ENCODE measurements at regions not wholly inside any gene's neighbourhood (a gene's known extent, or its start where the extent isn't known, plus 50 kb on each side); places are given as distances from the start of the nearest gene placed in this dataset.

DNA sequence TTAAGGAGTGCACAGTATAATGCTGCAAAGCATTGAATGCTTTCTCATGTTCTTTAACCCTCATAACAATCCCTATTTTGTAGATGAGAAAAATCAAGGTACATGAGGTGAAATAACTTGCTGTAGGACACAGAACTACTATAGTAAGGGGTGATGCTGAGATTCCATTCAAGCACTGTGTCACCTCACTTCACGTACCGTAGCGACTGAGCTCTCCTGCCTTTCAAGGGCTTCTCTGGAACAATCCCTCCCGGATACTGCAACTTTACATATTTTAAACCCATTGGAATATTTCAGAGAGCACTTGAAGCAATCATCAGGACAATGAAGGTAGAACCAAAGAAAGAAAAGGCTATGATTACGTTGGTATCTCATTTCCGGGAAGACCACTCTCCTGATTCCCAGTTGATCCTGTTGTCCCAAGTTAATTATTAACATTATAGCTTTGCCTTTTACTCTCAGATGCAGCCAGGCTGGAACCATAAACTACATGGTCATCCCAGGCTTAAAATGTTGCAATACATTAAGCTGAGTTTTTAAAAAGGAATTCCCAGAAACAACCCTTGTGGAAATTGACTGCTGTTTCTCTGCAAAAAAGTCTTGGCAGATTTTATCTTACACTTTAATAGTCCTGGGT is 252.2 kb upstream of the IGF1R start:
- TF ChIP-seq NFE2L1 (CRISPR knock-in tag; IDR thresholded peaks at IDR 0.05) (no peak), ZNF263 (CRISPR knock-in tag; IDR thresholded peaks at IDR 0.05; ENCODE audit: low read depth) (no peak), ELF4 (CRISPR knock-in tag; IDR thresholded peaks at IDR 0.05; ENCODE audit: low read depth) (no peak)
- ATAC-seq (no peak), DNase-seq (ENCODE audit: low spot score) (no peak)
- Mint-ChIP-seq H3K27me3 (ENCODE audit: low read depth) (peaks cover 4% of the 10 kb centered on the region), H3K4me1 (peaks cover 42% of the 10 kb centered on the region), H3K9me3 (peaks cover 10% of the 10 kb centered on the region), H3K27ac (no peak overlapping the region; the same call in 1 of the 2 replicates), H3K36me3 (no peaks in the 10 kb centered on the region; the same call in 1 of the 2 replicates), H3K4me3 (no peak overlapping the region)
- CTCF ChIA-PET = interaction anchor here (1.5 kb wide), 1 partner anchor 26 kb away, joined by 3 read pairs; no protein-coding TSS in a partner anchor
- POLR2A ChIA-PET = no interaction called here

DNA sequence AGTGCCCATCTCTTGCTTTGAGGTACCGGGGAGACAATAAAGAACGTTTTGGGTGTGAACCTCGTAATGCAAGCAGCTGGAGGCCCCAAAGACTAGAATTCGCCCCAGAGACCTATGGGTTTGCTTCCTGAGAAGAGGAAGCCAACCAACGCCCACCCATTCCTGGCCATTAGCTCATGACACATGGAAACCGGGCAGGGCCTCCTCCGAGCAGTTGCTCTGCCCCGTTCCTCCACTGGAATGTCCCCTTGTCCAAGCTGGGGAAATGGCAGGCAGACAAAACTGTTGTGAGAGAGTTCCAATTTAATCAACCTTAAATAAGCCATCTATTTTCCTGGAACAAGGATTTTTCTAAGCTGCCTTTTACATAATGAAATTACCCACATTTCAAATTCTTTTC is 250.9 kb upstream of the IGF1R start:
- ATAC-seq (no peak), DNase-seq (ENCODE audit: low spot score) (no peak)
- TF ChIP-seq GABPB1 (CRISPR knock-in tag; IDR thresholded peaks at IDR 0.05) = no peak
- no peak for TF ChIP-seq ZNF232 (CRISPR knock-in tag; IDR thresholded peaks at IDR 0.05)
- no peak for TF ChIP-seq ESRRA (CRISPR knock-in tag; IDR thresholded peaks at IDR 0.05; ENCODE audit: borderline replicate concordance)
- TF ChIP-seq, protein P1, sequence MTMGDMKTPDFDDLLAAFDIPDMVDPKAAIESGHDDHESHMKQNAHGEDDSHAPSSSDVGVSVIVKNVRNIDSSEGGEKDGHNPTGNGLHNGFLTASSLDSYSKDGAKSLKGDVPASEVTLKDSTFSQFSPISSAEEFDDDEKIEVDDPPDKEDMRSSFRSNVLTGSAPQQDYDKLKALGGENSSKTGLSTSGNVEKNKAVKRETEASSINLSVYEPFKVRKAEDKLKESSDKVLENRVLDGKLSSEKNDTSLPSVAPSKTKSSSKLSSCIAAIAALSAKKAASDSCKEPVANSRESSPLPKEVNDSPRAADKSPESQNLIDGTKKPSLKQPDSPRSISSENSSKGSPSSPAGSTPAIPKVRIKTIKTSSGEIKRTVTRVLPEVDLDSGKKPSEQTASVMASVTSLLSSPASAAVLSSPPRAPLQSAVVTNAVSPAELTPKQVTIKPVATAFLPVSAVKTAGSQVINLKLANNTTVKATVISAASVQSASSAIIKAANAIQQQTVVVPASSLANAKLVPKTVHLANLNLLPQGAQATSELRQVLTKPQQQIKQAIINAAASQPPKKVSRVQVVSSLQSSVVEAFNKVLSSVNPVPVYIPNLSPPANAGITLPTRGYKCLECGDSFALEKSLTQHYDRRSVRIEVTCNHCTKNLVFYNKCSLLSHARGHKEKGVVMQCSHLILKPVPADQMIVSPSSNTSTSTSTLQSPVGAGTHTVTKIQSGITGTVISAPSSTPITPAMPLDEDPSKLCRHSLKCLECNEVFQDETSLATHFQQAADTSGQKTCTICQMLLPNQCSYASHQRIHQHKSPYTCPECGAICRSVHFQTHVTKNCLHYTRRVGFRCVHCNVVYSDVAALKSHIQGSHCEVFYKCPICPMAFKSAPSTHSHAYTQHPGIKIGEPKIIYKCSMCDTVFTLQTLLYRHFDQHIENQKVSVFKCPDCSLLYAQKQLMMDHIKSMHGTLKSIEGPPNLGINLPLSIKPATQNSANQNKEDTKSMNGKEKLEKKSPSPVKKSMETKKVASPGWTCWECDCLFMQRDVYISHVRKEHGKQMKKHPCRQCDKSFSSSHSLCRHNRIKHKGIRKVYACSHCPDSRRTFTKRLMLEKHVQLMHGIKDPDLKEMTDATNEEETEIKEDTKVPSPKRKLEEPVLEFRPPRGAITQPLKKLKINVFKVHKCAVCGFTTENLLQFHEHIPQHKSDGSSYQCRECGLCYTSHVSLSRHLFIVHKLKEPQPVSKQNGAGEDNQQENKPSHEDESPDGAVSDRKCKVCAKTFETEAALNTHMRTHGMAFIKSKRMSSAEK (CRISPR knock-in tag; IDR thresholded peaks at IDR 0.05; ENCODE audit: borderline replicate concordance) = no peak
- TF ChIP-seq, protein P2, sequence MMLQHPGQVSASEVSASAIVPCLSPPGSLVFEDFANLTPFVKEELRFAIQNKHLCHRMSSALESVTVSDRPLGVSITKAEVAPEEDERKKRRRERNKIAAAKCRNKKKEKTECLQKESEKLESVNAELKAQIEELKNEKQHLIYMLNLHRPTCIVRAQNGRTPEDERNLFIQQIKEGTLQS (CRISPR knock-in tag; conservative IDR thresholded peaks at IDR 0.05) = no peak
- no peak for TF ChIP-seq CBFB (CRISPR knock-in tag; IDR thresholded peaks at IDR 0.05; ENCODE audit: low read depth)
- TF ChIP-seq NFATC4 (CRISPR knock-in tag; IDR thresholded peaks at IDR 0.05) = no peak
- no peak for TF ChIP-seq IRF2 (CRISPR knock-in tag; IDR thresholded peaks at IDR 0.05; ENCODE audit: borderline replicate concordance, low read depth)
- no peak for TF ChIP-seq MYBL2 (CRISPR knock-in tag; IDR thresholded peaks at IDR 0.05)
- TF ChIP-seq, protein P3, sequence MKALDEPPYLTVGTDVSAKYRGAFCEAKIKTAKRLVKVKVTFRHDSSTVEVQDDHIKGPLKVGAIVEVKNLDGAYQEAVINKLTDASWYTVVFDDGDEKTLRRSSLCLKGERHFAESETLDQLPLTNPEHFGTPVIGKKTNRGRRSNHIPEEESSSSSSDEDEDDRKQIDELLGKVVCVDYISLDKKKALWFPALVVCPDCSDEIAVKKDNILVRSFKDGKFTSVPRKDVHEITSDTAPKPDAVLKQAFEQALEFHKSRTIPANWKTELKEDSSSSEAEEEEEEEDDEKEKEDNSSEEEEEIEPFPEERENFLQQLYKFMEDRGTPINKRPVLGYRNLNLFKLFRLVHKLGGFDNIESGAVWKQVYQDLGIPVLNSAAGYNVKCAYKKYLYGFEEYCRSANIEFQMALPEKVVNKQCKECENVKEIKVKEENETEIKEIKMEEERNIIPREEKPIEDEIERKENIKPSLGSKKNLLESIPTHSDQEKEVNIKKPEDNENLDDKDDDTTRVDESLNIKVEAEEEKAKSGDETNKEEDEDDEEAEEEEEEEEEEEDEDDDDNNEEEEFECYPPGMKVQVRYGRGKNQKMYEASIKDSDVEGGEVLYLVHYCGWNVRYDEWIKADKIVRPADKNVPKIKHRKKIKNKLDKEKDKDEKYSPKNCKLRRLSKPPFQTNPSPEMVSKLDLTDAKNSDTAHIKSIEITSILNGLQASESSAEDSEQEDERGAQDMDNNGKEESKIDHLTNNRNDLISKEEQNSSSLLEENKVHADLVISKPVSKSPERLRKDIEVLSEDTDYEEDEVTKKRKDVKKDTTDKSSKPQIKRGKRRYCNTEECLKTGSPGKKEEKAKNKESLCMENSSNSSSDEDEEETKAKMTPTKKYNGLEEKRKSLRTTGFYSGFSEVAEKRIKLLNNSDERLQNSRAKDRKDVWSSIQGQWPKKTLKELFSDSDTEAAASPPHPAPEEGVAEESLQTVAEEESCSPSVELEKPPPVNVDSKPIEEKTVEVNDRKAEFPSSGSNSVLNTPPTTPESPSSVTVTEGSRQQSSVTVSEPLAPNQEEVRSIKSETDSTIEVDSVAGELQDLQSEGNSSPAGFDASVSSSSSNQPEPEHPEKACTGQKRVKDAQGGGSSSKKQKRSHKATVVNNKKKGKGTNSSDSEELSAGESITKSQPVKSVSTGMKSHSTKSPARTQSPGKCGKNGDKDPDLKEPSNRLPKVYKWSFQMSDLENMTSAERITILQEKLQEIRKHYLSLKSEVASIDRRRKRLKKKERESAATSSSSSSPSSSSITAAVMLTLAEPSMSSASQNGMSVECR (CRISPR knock-in tag; IDR thresholded peaks at IDR 0.05; ENCODE audit: borderline replicate concordance) = no peak
- TF ChIP-seq SP1 (CRISPR knock-in tag; conservative IDR thresholded peaks at IDR 0.05) = no peak
- no peak for TF ChIP-seq TCF7 (CRISPR knock-in tag; IDR thresholded peaks at IDR 0.05; ENCODE audit: low read depth)
- ChIA-PET CTCF (interaction anchor here (0.6 to 1.2 kb wide), 3 partner anchors 15 to 30 kb away, joined by 3 to 4 read pairs (median 3); no protein-coding TSS in a partner anchor), POLR2A (no interaction called here)
- Mint-ChIP-seq H3K4me3 (no peak overlapping the region), H3K27me3 (ENCODE audit: low read depth) (peaks cover 4% of the 10 kb centered on the region), H3K4me1 (peaks cover 42% of the 10 kb centered on the region), H3K36me3 (no peaks in the 10 kb centered on the region; the same call in 1 of the 2 replicates), H3K9me3 (peaks cover 10% of the 10 kb centered on the region), H3K27ac (no peak overlapping the region)

Measured in WTC11 (cell line).